H1 (cell line): ENCODE measurements at regions not wholly inside any gene's neighbourhood (a gene's known extent, or its start where the extent isn't known, plus 50 kb on each side); places are given as distances from the start of the nearest gene placed in this dataset.
"Not testable (repeated sequence)": the region's sequence is repeated elsewhere in the genome, so short reads cannot be mapped to it uniquely, and the experiment has no call there.

Experiments
- CTCF ChIA-PET: fragments of 300-600 bp; sonication (Branson Sonifier 250); formaldehyde crosslinking; loops from one replicate; lab custom pipeline; 2021; ENCODE audit not compliant: partially characterized antibody; lab: Charles Lee
- POLR2A ChIA-PET: fragments of 300-600 bp; sonication (Branson Sonifier 250); formaldehyde crosslinking; loops from one replicate; lab custom pipeline; 2021; ENCODE audit warnings: inconsistent platforms; ENCODE audit not compliant: partially characterized antibody; lab: Charles Lee
- DNase-seq, 2 experiments: peaks; one replicate each; pipeline versions ENCODE4 v3.0.0 to v3.0.0-alpha.2; 2010 to 2022; ENCODE audit warnings: low spot score in 2 of 2, low read depth in 1 of 2, mixed read lengths in 1 of 2
- FAIRE-seq: peaks from 2 replicates; lab custom pipeline; 2011; peaks lifted over from hg19 to GRCh38; lab: Jason Lieb, UNC
- H2AFZ ChIP-seq: 2 replicates; pipeline ENCODE4 v1.8.1; 2012; ENCODE audit warnings: low read length, inconsistent platforms
- H2AK5ac ChIP-seq: 2 replicates; pipeline ENCODE4 v1.6.1; 2013; ENCODE audit warnings: low read depth, low read length
- H2BK120ac ChIP-seq: replicated peaks from 2 replicates; pipeline ENCODE3; 2013; ENCODE audit warnings: low read depth, low read length, inconsistent platforms
- H2BK12ac ChIP-seq: 2 replicates; pipeline ENCODE4 v1.6.1; 2013; ENCODE audit warnings: low read depth, low read length
- H2BK15ac ChIP-seq: 2 replicates; pipeline ENCODE4 v1.6.1; 2013; ENCODE audit warnings: low read length
- H2BK20ac ChIP-seq: 2 replicates; pipeline ENCODE4 v1.6.1; 2013; ENCODE audit warnings: low read length
- H2BK5ac ChIP-seq: 2 replicates; pipeline ENCODE4 v1.6.1; 2013; ENCODE audit warnings: low read depth, low read length
- H3K14ac ChIP-seq: 2 replicates; pipeline ENCODE4 v1.6.1; 2013; ENCODE audit warnings: inconsistent platforms; ENCODE audit not compliant: insufficient read length
- H3K18ac ChIP-seq: 2 replicates; pipeline ENCODE4 v1.6.1; 2013; ENCODE audit warnings: low read length; ENCODE audit errors: extremely low read depth
- H3K23ac ChIP-seq: 2 replicates; pipeline ENCODE4 v1.6.1; 2013; ENCODE audit warnings: inconsistent platforms; ENCODE audit not compliant: insufficient read length
- H3K23me2 ChIP-seq: 2 replicates; pipeline ENCODE4 v1.6.1; 2013; ENCODE audit warnings: low read depth, low read length
- H3K27ac ChIP-seq: 2 replicates; pipeline ENCODE4 v1.6.1; 2011; ENCODE audit warnings: low read depth, low read length, inconsistent platforms
- H3K27me3 ChIP-seq, 4 experiments: replicated peaks in 1 of 4; 1 replicate in 1 of 4; 2 replicates in 3 of 4; pipeline versions ENCODE4 v1.6.1 to v1.8.1; 2011 to 2013; ENCODE audit warnings: low read length in 3 of 4, mild to moderate bottlenecking in 3 of 4, inconsistent platforms in 2 of 4, mixed read lengths in 2 of 4, moderate library complexity in 1 of 4; ENCODE audit not compliant: control insufficient read depth in 3 of 4, insufficient read depth in 3 of 4; ENCODE audit errors: extremely low read depth in 1 of 4
- H3K36me3 ChIP-seq, 4 experiments: 2 replicates each; pipeline versions ENCODE4 v1.6.1 to v1.8.1; 2011 to 2013; ENCODE audit warnings: mild to moderate bottlenecking in 4 of 4, low read length in 3 of 4, moderate library complexity in 2 of 4, control low read depth in 1 of 4, inconsistent platforms in 1 of 4; ENCODE audit not compliant: insufficient read depth in 4 of 4, control insufficient read depth in 2 of 4
- H3K4ac ChIP-seq: replicated peaks from 2 replicates; pipeline ENCODE3; 2013; ENCODE audit warnings: low read length, low read depth, mixed read lengths, inconsistent platforms; ENCODE audit not compliant: insufficient read length
- H3K4me1 ChIP-seq, 4 experiments: replicated peaks in 1 of 4; 1 replicate in 1 of 4; 2 replicates in 3 of 4; pipeline versions ENCODE4 v1.6.1 to v1.8.1; 2011 to 2013; ENCODE audit warnings: low read length in 3 of 4, inconsistent platforms in 2 of 4, mixed read lengths in 1 of 4; ENCODE audit not compliant: insufficient read depth in 4 of 4, control insufficient read depth in 3 of 4
- H3K4me2 ChIP-seq, 2 experiments: 2 replicates each; pipeline versions ENCODE4 v1.6.1 to v1.8.1; 2011 to 2013; ENCODE audit warnings: low read depth in 2 of 2, low read length in 2 of 2, control low read depth in 1 of 2, inconsistent platforms in 1 of 2, mild to moderate bottlenecking in 1 of 2; ENCODE audit not compliant: insufficient read depth in 1 of 2
- H3K4me3 ChIP-seq, 4 experiments: fragments of 200-600, 300-600 bp in 1 of 4; sonication (generic), shearing (Covaris generic), sonication (Bioruptor Twin) in 1 of 4; 2 replicates each; pipeline versions ENCODE4 v1.5.1 to v1.8.1; 2011 to 2016; ENCODE audit warnings: low read length in 4 of 4, low read depth in 3 of 4, control low read depth in 2 of 4, inconsistent platforms in 2 of 4, mild to moderate bottlenecking in 2 of 4, mixed read lengths in 1 of 4, moderate library complexity in 1 of 4; ENCODE audit not compliant: insufficient read depth in 2 of 4; ENCODE audit errors: extremely low read depth in 1 of 4
- H3K56ac ChIP-seq: replicated peaks from 2 replicates; pipeline ENCODE3; 2013; ENCODE audit warnings: low read depth, mild to moderate bottlenecking, mixed read lengths, low read length, inconsistent platforms; ENCODE audit not compliant: insufficient read length
- H3K79me1 ChIP-seq: 2 replicates; pipeline ENCODE4 v1.6.1; 2013; ENCODE audit warnings: low read depth, low read length, control low read depth
- H3K79me2 ChIP-seq, 2 experiments: 2 replicates each; pipeline versions ENCODE4 v1.6.1 to v1.8.1; 2012 to 2013; ENCODE audit warnings: low read length in 2 of 2, mild to moderate bottlenecking in 2 of 2, inconsistent platforms in 1 of 2; ENCODE audit not compliant: insufficient read depth in 2 of 2, control insufficient read depth in 1 of 2
- H3K9ac ChIP-seq, 4 experiments: replicated peaks in 1 of 4; 1 replicate in 1 of 4; 2 replicates in 3 of 4; pipeline versions ENCODE4 v1.6.1 to v1.8.1; 2011 to 2013; ENCODE audit warnings: low read depth in 3 of 4, low read length in 3 of 4, control low read depth in 2 of 4, mild to moderate bottlenecking in 2 of 4, moderate library complexity in 2 of 4, inconsistent platforms in 1 of 4; ENCODE audit errors: extremely low read depth in 1 of 4
- H3K9me3 ChIP-seq, 2 experiments: 2 replicates each; pipeline versions ENCODE4 v1.6.1 to v1.8.1; 2012 to 2013; ENCODE audit warnings: mild to moderate bottlenecking in 2 of 2, moderate library complexity in 2 of 2, control low read depth in 1 of 2, inconsistent platforms in 1 of 2, low read depth in 1 of 2, low read length in 1 of 2, mixed read lengths in 1 of 2; ENCODE audit not compliant: insufficient read depth in 2 of 2
- H4K20me1 ChIP-seq, 2 experiments: replicated peaks in 1 of 2; 2 replicates each; pipeline versions ENCODE3 to v1.8.1; 2011 to 2013; ENCODE audit warnings: inconsistent platforms in 2 of 2, low read length in 2 of 2, mild to moderate bottlenecking in 1 of 2; ENCODE audit not compliant: insufficient read depth in 2 of 2, control insufficient read depth in 1 of 2
- H4K5ac ChIP-seq: 2 replicates; pipeline ENCODE4 v1.6.1; 2013; ENCODE audit warnings: low read length, low read depth, mixed read lengths, inconsistent platforms; ENCODE audit not compliant: insufficient read length
- H4K8ac ChIP-seq: 2 replicates; pipeline ENCODE4 v1.8.0; 2013; ENCODE audit warnings: mild to moderate bottlenecking, moderate library complexity, low read length, inconsistent platforms; ENCODE audit not compliant: insufficient read depth; ENCODE audit errors: extremely low read depth
- H4K91ac ChIP-seq: replicated peaks from 2 replicates; pipeline ENCODE3; 2013; ENCODE audit warnings: low read length, mixed read lengths, inconsistent platforms; ENCODE audit not compliant: insufficient read length
- WGBS, 2 experiments: shearing (Covaris generic) in 1 of 2; methylation state at CpG; one replicate each; pipeline versions ENCODE4 v1.1.6 to v1.1.7; 2013 to 2015; ENCODE audit warnings: low lambda C conversion rate in 2 of 2, mixed read lengths in 2 of 2, inconsistent platforms in 1 of 2, low coverage in 1 of 2, missing lambda C conversion rate in 1 of 2; ENCODE audit not compliant: insufficient replicate concordance in 2 of 2, insufficient coverage in 1 of 2, insufficient read length in 1 of 2; ENCODE audit errors: extremely low coverage in 1 of 2, missing lambda C conversion rate in 1 of 2; 5-methylcytosine and 5-hydroxymethylcytosine counted together

GRCh38 chr12:124643768-124644167, 76.4 kb upstream of the NCOR2 start:
- not testable (repeated sequence) for H3K79me1 ChIP-seq, H4K91ac ChIP-seq, H3K79me2 ChIP-seq, H2AFZ ChIP-seq, H4K8ac ChIP-seq, H4K5ac ChIP-seq, H3K23ac ChIP-seq, H3K27ac ChIP-seq, FAIRE-seq, H3K4me1 ChIP-seq, H2BK15ac ChIP-seq, H3K27me3 ChIP-seq, H3K23me2 ChIP-seq, H3K9ac ChIP-seq, H2BK5ac ChIP-seq, H2BK120ac ChIP-seq, H3K4ac ChIP-seq, DNase-seq, H3K18ac ChIP-seq, H3K9me3 ChIP-seq, H3K4me3 ChIP-seq, H4K20me1 ChIP-seq, H2BK20ac ChIP-seq, H3K56ac ChIP-seq, H3K14ac ChIP-seq, H2AK5ac ChIP-seq, H3K36me3 ChIP-seq, H2BK12ac ChIP-seq, H3K4me2 ChIP-seq
- 93% methylated on average over 6 of the region's 6 CpGs; no CpG with 5 or more reads in 1 of the 2 experiments for WGBS, 2 experiments
- CTCF ChIA-PET = interaction anchor here (0.9 to 1.7 kb wide), 4 partner anchors 13 to 125 kb away, joined by 3 to 4 read pairs (median 3); no protein-coding TSS in a partner anchor
- POLR2A ChIA-PET = interaction anchor here (1.3 kb wide), 1 partner anchor 9 kb away, joined by 3 read pairs; no protein-coding TSS in a partner anchor
